Astrocyte (in vitro differentiated cells and primary cell): ENCODE measurements at regions not wholly inside any gene's neighbourhood (a gene's known extent, or its start where the extent isn't known, plus 50 kb on each side); places are given as distances from the start of the nearest gene placed in this dataset.

Source experiments
- DNase-seq: peaks from one replicate; pipeline ENCODE4 v3.0.0-alpha.2; 2010; ENCODE audit warnings: low read depth
- FAIRE-seq: peaks from 2 replicates; lab custom pipeline; 2011; peaks lifted over from hg19 to GRCh38; lab: Jason Lieb, UNC
- H2AFZ ChIP-seq: 2 replicates; pipeline ENCODE4 v1.6.0; 2012; ENCODE audit warnings: low read depth, low read length, inconsistent platforms
- H3K27ac ChIP-seq: 2 replicates; pipeline ENCODE4 v1.5.1; 2011; ENCODE audit warnings: low read depth, low read length, inconsistent platforms
- H3K27me3 ChIP-seq: 2 replicates; pipeline ENCODE4 v1.6.0; 2011; ENCODE audit warnings: low read length, inconsistent platforms; ENCODE audit not compliant: insufficient read depth
- H3K36me3 ChIP-seq: 2 replicates; pipeline ENCODE4 v1.5.1; 2011; ENCODE audit warnings: low read length, inconsistent platforms; ENCODE audit not compliant: insufficient read depth
- H3K4me1 ChIP-seq: 2 replicates; pipeline ENCODE4 v1.5.1; 2011; ENCODE audit warnings: low read length, inconsistent platforms; ENCODE audit not compliant: insufficient read depth
- H3K4me2 ChIP-seq: 2 replicates; pipeline ENCODE4 v1.6.0; 2012; ENCODE audit warnings: low read length, inconsistent platforms
- H3K4me3 ChIP-seq: 2 replicates; pipeline ENCODE4 v1.5.1; 2011; ENCODE audit warnings: low read depth, mild to moderate bottlenecking, low read length, inconsistent platforms; ENCODE audit not compliant: insufficient read depth
- H3K79me2 ChIP-seq: 2 replicates; pipeline ENCODE4 v1.6.0; 2012; ENCODE audit warnings: mild to moderate bottlenecking, low read length, inconsistent platforms; ENCODE audit not compliant: insufficient read depth
- H3K9ac ChIP-seq: 2 replicates; pipeline ENCODE4 v1.6.0; 2012; ENCODE audit warnings: mild to moderate bottlenecking, low read length, inconsistent platforms
- H3K9me3 ChIP-seq: 2 replicates; pipeline ENCODE4 v1.5.1; 2012; ENCODE audit warnings: low read depth, mild to moderate bottlenecking, low read length, inconsistent platforms; ENCODE audit not compliant: insufficient read depth
- H4K20me1 ChIP-seq: 2 replicates; pipeline ENCODE4 v1.6.0; 2012; ENCODE audit warnings: low read length, inconsistent platforms; ENCODE audit not compliant: insufficient read depth
- H3K27ac Mint-ChIP-seq: one replicate; pipeline ENCODE4 v1.8.0; 2021; ENCODE audit warnings: mild to moderate bottlenecking, mixed read lengths; ENCODE audit not compliant: unreplicated experiment
- H3K27me3 Mint-ChIP-seq: one replicate; pipeline ENCODE4 v1.8.0; 2021; ENCODE audit warnings: low read depth, mixed read lengths; ENCODE audit not compliant: unreplicated experiment
- H3K36me3 Mint-ChIP-seq: one replicate; pipeline ENCODE4 v1.8.0; 2021; ENCODE audit warnings: low read depth, mixed read lengths; ENCODE audit not compliant: unreplicated experiment
- H3K4me1 Mint-ChIP-seq: one replicate; pipeline ENCODE4 v1.8.0; 2021; ENCODE audit warnings: low read depth, mixed read lengths; ENCODE audit not compliant: unreplicated experiment
- H3K4me3 Mint-ChIP-seq: one replicate; pipeline ENCODE4 v1.8.0; 2021; ENCODE audit warnings: mild to moderate bottlenecking, moderate library complexity, mixed read lengths; ENCODE audit not compliant: unreplicated experiment
- H3K9me3 Mint-ChIP-seq: one replicate; pipeline ENCODE4 v1.8.0; 2021; ENCODE audit warnings: mild to moderate bottlenecking, mixed read lengths; ENCODE audit not compliant: unreplicated experiment
- EZH2 ChIP-seq: IDR thresholded peaks from 2 replicates; pipeline ENCODE4 v1.6.1; 2012; ENCODE audit warnings: mild to moderate bottlenecking, low read length, inconsistent platforms; ENCODE audit not compliant: insufficient read depth
- TF ChIP-seq, protein P1 (sequence below): IDR thresholded peaks from 2 replicates; pipeline ENCODE4 v1.5.1; 2011; ENCODE audit warnings: low read depth, mild to moderate bottlenecking, inconsistent platforms, low read length, moderate library complexity; ENCODE audit not compliant: insufficient read depth

DNA sequence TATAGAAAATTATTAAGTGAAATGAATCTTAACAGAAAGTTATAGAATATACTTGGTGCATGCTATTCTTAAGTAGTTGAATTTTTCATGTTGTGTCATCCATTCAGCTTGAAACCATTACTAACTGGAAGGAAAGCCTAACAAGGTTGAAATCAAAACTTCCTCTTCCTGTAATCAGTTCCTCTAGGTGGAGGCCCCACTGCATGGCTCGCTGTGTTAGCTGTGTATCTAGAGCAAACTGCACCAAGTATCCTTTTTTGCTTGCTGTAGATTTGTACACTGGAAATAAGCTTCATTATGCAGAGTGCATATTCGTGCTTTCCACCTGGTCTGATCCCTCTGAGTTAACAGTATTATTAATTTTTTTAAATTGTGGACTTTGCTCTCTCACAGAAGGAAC lies 1146.1 kb downstream of the EFNB2 start:
- Histone ChIP-seq H3K27me3 (no peaks in the 10 kb centered on the region), H3K9ac (no peak overlapping the region), H2AFZ (no peak overlapping the region), H3K4me2 (no peak overlapping the region), H4K20me1 (no peaks in the 10 kb centered on the region), H3K79me2 (no peaks in the 10 kb centered on the region), H3K4me1 (no peaks in the 10 kb centered on the region), H3K36me3 (no peaks in the 10 kb centered on the region), H3K4me3 (no peak overlapping the region), H3K27ac (no peak overlapping the region), H3K9me3 (no peaks in the 10 kb centered on the region)
- Mint-ChIP-seq H3K4me3 (no peak overlapping the region), H3K4me1 (peaks cover 2% of the 10 kb centered on the region), H3K36me3 (no peaks in the 10 kb centered on the region), H3K9me3 (no peaks in the 10 kb centered on the region), H3K27me3 (no peaks in the 10 kb centered on the region), H3K27ac (no peak overlapping the region)
- no peak for TF ChIP-seq EZH2
- TF ChIP-seq, protein P1, sequence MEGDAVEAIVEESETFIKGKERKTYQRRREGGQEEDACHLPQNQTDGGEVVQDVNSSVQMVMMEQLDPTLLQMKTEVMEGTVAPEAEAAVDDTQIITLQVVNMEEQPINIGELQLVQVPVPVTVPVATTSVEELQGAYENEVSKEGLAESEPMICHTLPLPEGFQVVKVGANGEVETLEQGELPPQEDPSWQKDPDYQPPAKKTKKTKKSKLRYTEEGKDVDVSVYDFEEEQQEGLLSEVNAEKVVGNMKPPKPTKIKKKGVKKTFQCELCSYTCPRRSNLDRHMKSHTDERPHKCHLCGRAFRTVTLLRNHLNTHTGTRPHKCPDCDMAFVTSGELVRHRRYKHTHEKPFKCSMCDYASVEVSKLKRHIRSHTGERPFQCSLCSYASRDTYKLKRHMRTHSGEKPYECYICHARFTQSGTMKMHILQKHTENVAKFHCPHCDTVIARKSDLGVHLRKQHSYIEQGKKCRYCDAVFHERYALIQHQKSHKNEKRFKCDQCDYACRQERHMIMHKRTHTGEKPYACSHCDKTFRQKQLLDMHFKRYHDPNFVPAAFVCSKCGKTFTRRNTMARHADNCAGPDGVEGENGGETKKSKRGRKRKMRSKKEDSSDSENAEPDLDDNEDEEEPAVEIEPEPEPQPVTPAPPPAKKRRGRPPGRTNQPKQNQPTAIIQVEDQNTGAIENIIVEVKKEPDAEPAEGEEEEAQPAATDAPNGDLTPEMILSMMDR: no peak
- FAIRE-seq (no peak), DNase-seq (no peak)

DNA sequence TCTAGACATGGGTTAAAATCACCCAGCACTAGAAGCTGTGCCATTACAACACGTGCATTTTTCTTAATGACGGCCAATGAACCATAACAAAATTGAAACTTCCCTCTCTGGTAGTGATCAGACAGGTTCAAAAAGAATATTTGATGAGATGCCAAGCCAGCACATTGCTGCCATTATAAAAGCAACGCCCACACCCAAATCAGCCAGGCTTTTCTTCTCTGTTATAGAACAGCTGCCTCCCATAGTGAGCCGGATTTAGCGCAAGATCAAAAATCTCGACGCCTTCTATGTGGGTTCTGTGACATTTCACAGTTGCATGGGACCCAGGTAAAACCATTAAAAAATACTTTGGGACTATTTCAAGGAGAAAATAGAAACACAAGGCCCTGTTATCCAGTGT lies 1158.0 kb downstream of the EFNB2 start:
- no peaks in the 10 kb centered on the region for H3K36me3 ChIP-seq
- H2AFZ ChIP-seq: no peak overlapping the region
- no peak overlapping the region for H3K9ac ChIP-seq
- H3K4me3 ChIP-seq: no peak overlapping the region
- FAIRE-seq (no peak), DNase-seq (no peak)
- H3K79me2 ChIP-seq: no peaks in the 10 kb centered on the region
- H4K20me1 ChIP-seq: no peaks in the 10 kb centered on the region
- no peak for TF ChIP-seq EZH2
- no peaks in the 10 kb centered on the region for H3K4me1 ChIP-seq
- no peak overlapping the region for H3K27ac Mint-ChIP-seq
- no peaks in the 10 kb centered on the region for H3K27me3 Mint-ChIP-seq
- no peaks in the 10 kb centered on the region for H3K36me3 Mint-ChIP-seq
- peaks cover 2% of the 10 kb centered on the region for H3K9me3 Mint-ChIP-seq
- no peaks in the 10 kb centered on the region for H3K9me3 ChIP-seq
- H3K4me3 Mint-ChIP-seq: no peak overlapping the region
- no peaks in the 10 kb centered on the region for H3K4me1 Mint-ChIP-seq
- no peaks in the 10 kb centered on the region for H3K27me3 ChIP-seq
- H3K27ac ChIP-seq: no peak overlapping the region
- no peak overlapping the region for H3K4me2 ChIP-seq

DNA sequence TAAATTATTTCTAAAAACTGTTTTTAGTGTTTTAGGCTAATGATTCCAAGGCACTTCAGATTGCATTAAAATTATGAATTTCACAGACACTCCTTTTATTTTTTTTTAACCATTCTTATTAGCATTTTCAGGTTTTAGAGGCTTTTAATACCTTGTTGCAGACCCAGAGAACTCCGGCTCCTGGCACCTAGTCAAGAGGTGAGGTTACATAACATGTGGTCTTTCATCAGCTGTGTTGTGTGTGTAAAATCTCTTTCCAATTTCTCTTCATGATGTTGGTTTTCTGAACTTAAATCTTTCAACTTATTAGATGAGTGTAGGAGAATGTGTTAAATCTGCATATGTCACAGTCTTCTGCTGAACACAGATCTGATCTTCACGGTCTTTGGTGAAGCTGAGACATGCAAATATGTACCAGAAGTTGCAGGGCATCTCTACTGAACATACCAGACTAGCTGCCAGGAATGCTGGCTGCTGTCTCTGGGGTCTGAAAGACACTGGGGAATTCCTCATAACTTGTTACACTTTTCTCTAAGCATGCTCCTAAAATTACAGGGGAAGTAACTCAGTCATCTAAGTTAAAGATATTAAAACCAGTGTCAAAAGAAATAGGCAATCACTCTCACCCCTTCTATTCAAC lies 1165.3 kb downstream of the EFNB2 start:
- Histone ChIP-seq H3K9ac (no peak overlapping the region), H3K9me3 (no peaks in the 10 kb centered on the region), H3K27ac (no peak overlapping the region), H3K4me1 (no peaks in the 10 kb centered on the region), H3K27me3 (no peaks in the 10 kb centered on the region), H3K4me2 (no peak overlapping the region), H4K20me1 (no peaks in the 10 kb centered on the region), H3K4me3 (no peak overlapping the region), H3K36me3 (no peaks in the 10 kb centered on the region), H3K79me2 (no peaks in the 10 kb centered on the region), H2AFZ (no peak overlapping the region)
- no peak overlapping the region for H3K27ac Mint-ChIP-seq
- H3K9me3 Mint-ChIP-seq: peaks cover 2% of the 10 kb centered on the region
- FAIRE-seq (no peak), DNase-seq (no peak)
- TF ChIP-seq EZH2: no peak
- TF ChIP-seq, protein P1: no peak
- peaks cover 6% of the 10 kb centered on the region for H3K4me1 Mint-ChIP-seq
- no peaks in the 10 kb centered on the region for H3K27me3 Mint-ChIP-seq
- no peak overlapping the region for H3K4me3 Mint-ChIP-seq
- H3K36me3 Mint-ChIP-seq: no peaks in the 10 kb centered on the region
